ENCODE measurements at regions not wholly inside any gene's neighbourhood (a gene's known extent, or its start where the extent isn't known, plus 50 kb on each side); places are given as distances from the start of the nearest gene placed in this dataset.

DNA sequence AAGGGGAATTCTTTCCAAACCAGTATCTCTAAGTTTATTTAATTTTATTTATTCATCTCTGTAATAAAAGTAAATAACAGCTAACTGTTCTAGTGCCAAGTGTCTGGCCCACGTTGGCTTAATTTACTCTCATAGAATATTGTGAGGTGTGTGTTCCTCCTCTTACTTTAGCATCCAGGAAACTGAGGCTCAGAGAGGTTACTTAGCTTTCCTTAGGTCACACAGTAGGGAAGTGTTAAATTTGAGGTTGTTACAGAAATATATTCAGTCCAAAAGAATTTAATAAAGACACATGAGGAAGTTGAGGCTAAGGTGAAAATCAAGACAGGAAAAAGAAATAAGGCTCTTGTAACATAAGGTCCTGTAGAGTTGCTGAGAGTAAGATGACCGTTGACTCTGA is 84.4 kb upstream of the MRPS22 start:
- no TSS peak for BruUV-seq (replicated peaks)

DNA sequence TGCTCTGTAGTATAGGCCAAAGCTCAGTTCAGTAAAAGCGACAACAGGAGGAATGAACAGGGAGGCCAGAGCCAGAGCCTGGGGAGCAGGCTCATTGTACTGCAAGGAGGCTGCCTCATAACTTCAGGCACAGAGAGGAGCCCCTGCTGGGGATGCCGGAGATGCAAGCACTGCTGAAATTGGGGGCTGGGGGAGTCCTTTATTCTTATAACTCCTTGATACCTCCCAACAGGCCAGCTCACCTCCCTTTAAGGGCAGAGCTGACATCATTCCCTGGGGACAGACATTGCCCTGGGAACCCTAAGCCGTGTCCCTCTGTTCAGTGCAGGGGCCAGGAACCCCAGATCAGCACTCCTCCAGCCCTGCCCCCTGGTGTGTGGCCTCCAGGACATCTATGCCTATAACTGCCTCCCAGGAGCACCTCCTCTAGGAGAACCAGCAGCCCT is 83.8 kb upstream of the MRPS22 start:
- in situ Hi-C loops (cut with MboI): no loop called here
- ATAC-seq (peak; percentile 68), FAIRE-seq (no peak), DNase-seq (ENCODE audit: extremely low read depth in 1 of 4, low spot score in 3 of 4) (no peak)
- ChIA-PET CTCF (ENCODE audit: low intra/inter-chr PET ratio) (no interaction called here), POLR2A (interaction anchor here (1.2 kb wide), 1 partner anchor 11 kb away, joined by 3 read pairs; no protein-coding TSS in a partner anchor)
- peak overlapping the region; percentile 43; the same call in 1 of the 2 replicates for H2AFZ ChIP-seq (ENCODE audit: low read depth, low read length)
- H3K36me3 ChIP-seq (ENCODE audit: control insufficient read depth, insufficient read depth, low read length): no peaks in the 10 kb centered on the region
- no peak overlapping the region for H3K9ac ChIP-seq (ENCODE audit: insufficient read depth in 1 of 2, low read depth in 2 of 2, low read length in 2 of 2)
- H3K27ac ChIP-seq (ENCODE audit: extremely low read depth, low read depth, low read length): no peak overlapping the region
- no peaks in the 10 kb centered on the region for H3K79me2 ChIP-seq (ENCODE audit: control insufficient read depth, insufficient read depth, low read length)
- H3K4me2 ChIP-seq (ENCODE audit: insufficient read depth, low read length): no peak overlapping the region
- no peaks in the 10 kb centered on the region for H4K20me1 ChIP-seq (replicated peaks; ENCODE audit: control insufficient read depth, insufficient read depth, low read length)
- H3K9me3 ChIP-seq (replicated peaks; ENCODE audit: control insufficient read depth, insufficient read depth, low read depth, low read length): no peaks in the 10 kb centered on the region
- no peak for TF ChIP-seq SNIP1 (IDR thresholded peaks at IDR 0.05; ENCODE audit: low read depth)
- TF ChIP-seq ZC3H8 (IDR thresholded peaks at IDR 0.05): no peak
- TF ChIP-seq NBN (IDR thresholded peaks at IDR 0.05; ENCODE audit: low read depth): no peak
- peak; percentile 82 for TF ChIP-seq ZNF263 (CRISPR knock-in tag; IDR thresholded peaks at IDR 0.05; ENCODE audit: borderline replicate concordance)
- no peak for TF ChIP-seq HMGN3 (IDR thresholded peaks at IDR 0.05; ENCODE audit: borderline replicate concordance, extremely low read depth, insufficient read length, low read depth, low read length)
- TF ChIP-seq, protein P1, sequence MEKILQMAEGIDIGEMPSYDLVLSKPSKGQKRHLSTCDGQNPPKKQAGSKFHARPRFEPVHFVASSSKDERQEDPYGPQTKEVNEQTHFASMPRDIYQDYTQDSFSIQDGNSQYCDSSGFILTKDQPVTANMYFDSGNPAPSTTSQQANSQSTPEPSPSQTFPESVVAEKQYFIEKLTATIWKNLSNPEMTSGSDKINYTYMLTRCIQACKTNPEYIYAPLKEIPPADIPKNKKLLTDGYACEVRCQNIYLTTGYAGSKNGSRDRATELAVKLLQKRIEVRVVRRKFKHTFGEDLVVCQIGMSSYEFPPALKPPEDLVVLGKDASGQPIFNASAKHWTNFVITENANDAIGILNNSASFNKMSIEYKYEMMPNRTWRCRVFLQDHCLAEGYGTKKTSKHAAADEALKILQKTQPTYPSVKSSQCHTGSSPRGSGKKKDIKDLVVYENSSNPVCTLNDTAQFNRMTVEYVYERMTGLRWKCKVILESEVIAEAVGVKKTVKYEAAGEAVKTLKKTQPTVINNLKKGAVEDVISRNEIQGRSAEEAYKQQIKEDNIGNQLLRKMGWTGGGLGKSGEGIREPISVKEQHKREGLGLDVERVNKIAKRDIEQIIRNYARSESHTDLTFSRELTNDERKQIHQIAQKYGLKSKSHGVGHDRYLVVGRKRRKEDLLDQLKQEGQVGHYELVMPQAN (IDR thresholded peaks at IDR 0.05; ENCODE audit: borderline replicate concordance): no peak
- no peak overlapping the region for H3K4me3 ChIP-seq
- no TSS peak for BruUV-seq (replicated peaks)
- no peaks in the 10 kb centered on the region for H3K27me3 ChIP-seq (ENCODE audit: control insufficient read depth in 2 of 2, insufficient read depth in 2 of 2, low read length in 2 of 2)
- intact Hi-C loops (cut with micrococcal nuclease): no loop called here
- peaks cover 0 to 5% of the 10 kb centered on the region in 2 experiments; a peak in 1 of 5 replicates for H3K4me1 ChIP-seq (replicated peaks in 1 of 2; ENCODE audit: control insufficient read depth in 2 of 2, insufficient read depth in 2 of 2, low read length in 2 of 2)
- 55% methylated on average over 3 of the region's 3 CpGs for WGBS (ENCODE audit: insufficient coverage, low coverage, missing lambda C conversion rate)
- H3K9me1 ChIP-seq (ENCODE audit: control insufficient read depth, insufficient read depth, low read length): no peaks in the 10 kb centered on the region

More for the DNA sequence above, 84.4 kb upstream of the MRPS22 start:
- in situ Hi-C loops (cut with MboI): no loop called here
- Histone ChIP-seq H3K4me1 (replicated peaks in 1 of 2; ENCODE audit: control insufficient read depth in 2 of 2, insufficient read depth in 2 of 2, low read length in 2 of 2) (peaks cover 0 to 5% of the 10 kb centered on the region in 2 experiments; a peak in 1 of 5 replicates), H3K27ac (ENCODE audit: extremely low read depth, low read depth, low read length) (no peak overlapping the region), H3K36me3 (ENCODE audit: control insufficient read depth, insufficient read depth, low read length) (no peaks in the 10 kb centered on the region), H2AFZ (ENCODE audit: low read depth, low read length) (no peak overlapping the region), H3K9me1 (ENCODE audit: control insufficient read depth, insufficient read depth, low read length) (no peaks in the 10 kb centered on the region), H3K4me3 (no peak overlapping the region), H4K20me1 (replicated peaks; ENCODE audit: control insufficient read depth, insufficient read depth, low read length) (no peaks in the 10 kb centered on the region), H3K9ac (ENCODE audit: insufficient read depth in 1 of 2, low read depth in 2 of 2, low read length in 2 of 2) (no peak overlapping the region), H3K9me3 (replicated peaks; ENCODE audit: control insufficient read depth, insufficient read depth, low read depth, low read length) (no peaks in the 10 kb centered on the region), H3K79me2 (ENCODE audit: control insufficient read depth, insufficient read depth, low read length) (no peaks in the 10 kb centered on the region), H3K4me2 (ENCODE audit: insufficient read depth, low read length) (no peak overlapping the region), H3K27me3 (ENCODE audit: control insufficient read depth in 2 of 2, insufficient read depth in 2 of 2, low read length in 2 of 2) (no peaks in the 10 kb centered on the region)
- ATAC-seq (no peak), DNase-seq (ENCODE audit: extremely low read depth in 1 of 4, low spot score in 3 of 4) (no peak), FAIRE-seq (no peak)
- intact Hi-C loops (cut with micrococcal nuclease): no loop called here
- TF ChIP-seq ZFP36 (IDR thresholded peaks at IDR 0.05; ENCODE audit: low read depth, low read length, partially characterized antibody) (peak; percentile 43), STAG1 (CRISPR knock-in tag; IDR thresholded peaks at IDR 0.05; ENCODE audit: borderline replicate concordance) (no peak), RBM25 (IDR thresholded peaks at IDR 0.05; ENCODE audit: low read depth, low read length, severe bottlenecking) (peak; percentile 79), BCOR (IDR thresholded peaks at IDR 0.05) (peak; percentile 57; the same call in 1 of the 2 replicates)
- CTCF ChIA-PET (ENCODE audit: low intra/inter-chr PET ratio): no interaction called here
- 29% methylated on average over 2 of the region's 2 CpGs for WGBS (ENCODE audit: insufficient coverage, low coverage, missing lambda C conversion rate)
- POLR2A ChIA-PET: interaction anchor here (1.0 to 1.2 kb wide), 2 partner anchors 10 to 21 kb away, joined by 3 read pairs; no protein-coding TSS in a partner anchor
